Loucy (cell line): ENCODE measurements at regions not wholly inside any gene's neighbourhood (a gene's known extent, or its start where the extent isn't known, plus 50 kb on each side); places are given as distances from the start of the nearest gene placed in this dataset.

Experiments
- H2AFZ ChIP-seq: fragments of 200-600 bp; sonication (generic); 2 replicates; pipeline ENCODE4 v1.6.0; 2016; ENCODE audit warnings: antibody characterized with exemption, mild to moderate bottlenecking, low read length, moderate library complexity
- H3F3A ChIP-seq: fragments of 200-600 bp; 2 replicates; pipeline ENCODE4 v1.6.0; 2016; ENCODE audit warnings: antibody characterized with exemption, low read depth, mild to moderate bottlenecking
- H3K27me3 ChIP-seq: fragments of 200-600 bp; sonication (generic); 2 replicates; pipeline ENCODE4 v1.6.1; 2014; ENCODE audit warnings: low read length, mild to moderate bottlenecking; ENCODE audit not compliant: insufficient read depth, poor library complexity, severe bottlenecking
- H3K36me3 ChIP-seq: fragments of 200-600 bp; sonication (generic); 2 replicates; pipeline ENCODE4 v1.6.1; 2016; ENCODE audit warnings: low read length; ENCODE audit not compliant: insufficient read depth
- H3K4me1 ChIP-seq: fragments of 200-600 bp; sonication (generic); 2 replicates; pipeline ENCODE4 v1.5.1; 2014; ENCODE audit warnings: low read length, mild to moderate bottlenecking; ENCODE audit not compliant: insufficient read depth, poor library complexity, severe bottlenecking
- H3K4me2 ChIP-seq: fragments of 200-600 bp; sonication (generic); 2 replicates; pipeline ENCODE4 v1.6.0; 2014; ENCODE audit warnings: antibody characterized with exemption, low read length, low read depth, mild to moderate bottlenecking; ENCODE audit not compliant: poor library complexity, severe bottlenecking
- H3K4me3 ChIP-seq: fragments of 200-600 bp; sonication (generic); 2 replicates; pipeline ENCODE4 v1.5.1; 2014; ENCODE audit warnings: low read length, mild to moderate bottlenecking, mixed read lengths; ENCODE audit not compliant: poor library complexity, severe bottlenecking
- H3K79me2 ChIP-seq: fragments of 200-600 bp; sonication (generic); 2 replicates; pipeline ENCODE4 v1.6.1; 2014; ENCODE audit warnings: low read length; ENCODE audit not compliant: insufficient read depth
- H3K9ac ChIP-seq: fragments of 200-600 bp; sonication (generic); 2 replicates; pipeline ENCODE4 v1.6.0; 2014; ENCODE audit warnings: mild to moderate bottlenecking, low read depth, low read length, moderate library complexity; ENCODE audit not compliant: poor library complexity, severe bottlenecking
- H3K9me2 ChIP-seq: fragments of 200-600 bp; sonication (generic); replicated peaks from 2 replicates; pipeline ENCODE4 v1.6.1; 2016; ENCODE audit warnings: low read depth, low read length, mixed read lengths
- H3K9me3 ChIP-seq: fragments of 200-600 bp; sonication (generic); 2 replicates; pipeline ENCODE4 v1.6.1; 2014; ENCODE audit warnings: mild to moderate bottlenecking, antibody characterized with exemption, low read length, low read depth; ENCODE audit not compliant: insufficient read depth
- H4K20me1 ChIP-seq: fragments of 200-600 bp; sonication (generic); 2 replicates; pipeline ENCODE4 v1.6.0; 2014; ENCODE audit warnings: antibody characterized with exemption, low read length, mild to moderate bottlenecking; ENCODE audit not compliant: insufficient read depth, poor library complexity, severe bottlenecking
- EZH2phosphoT487 ChIP-seq: fragments of 200-600 bp; IDR thresholded peaks from 2 replicates; pipeline ENCODE4 v1.6.1; 2018; ENCODE audit warnings: antibody characterized with exemption, mild to moderate bottlenecking, moderate library complexity, borderline replicate concordance
- TF ChIP-seq, protein P1 (sequence below): fragments of 200-600 bp; sonication (generic); conservative IDR thresholded peaks from 2 replicates; pipeline ENCODE4 v1.5.1; 2014; ENCODE audit warnings: mild to moderate bottlenecking, antibody characterized with exemption, low read length

DNA sequence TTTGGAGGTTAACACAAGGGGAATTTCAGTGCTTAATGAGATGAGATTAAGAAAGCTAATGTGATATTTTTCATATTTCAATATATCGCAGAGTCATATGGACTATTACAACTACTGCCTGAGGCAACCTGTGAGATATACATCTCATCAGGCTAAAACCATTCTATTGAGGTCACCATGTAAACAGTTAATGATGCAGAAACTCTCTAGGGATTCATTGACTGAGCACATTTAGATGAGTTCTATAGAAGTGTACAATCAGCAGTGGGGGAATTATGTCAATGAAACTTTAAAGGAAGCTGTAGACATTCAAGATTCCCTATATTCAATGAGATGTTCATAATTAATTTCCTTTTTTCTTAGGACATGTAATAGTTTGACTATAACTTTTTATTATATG is 687.4 kb upstream of the SYT4 start:
- Histone ChIP-seq H2AFZ (no peak overlapping the region), H3K4me2 (no peak overlapping the region), H3K9ac (no peak overlapping the region), H3F3A (no peaks in the 10 kb centered on the region), H3K4me1 (no peaks in the 10 kb centered on the region), H3K4me3 (no peak overlapping the region), H3K9me2 (no peaks in the 10 kb centered on the region), H3K27me3 (no peaks in the 10 kb centered on the region), H3K9me3 (no peaks in the 10 kb centered on the region), H3K36me3 (no peaks in the 10 kb centered on the region), H3K79me2 (no peaks in the 10 kb centered on the region), H4K20me1 (no peaks in the 10 kb centered on the region)
- TF ChIP-seq, protein P1, sequence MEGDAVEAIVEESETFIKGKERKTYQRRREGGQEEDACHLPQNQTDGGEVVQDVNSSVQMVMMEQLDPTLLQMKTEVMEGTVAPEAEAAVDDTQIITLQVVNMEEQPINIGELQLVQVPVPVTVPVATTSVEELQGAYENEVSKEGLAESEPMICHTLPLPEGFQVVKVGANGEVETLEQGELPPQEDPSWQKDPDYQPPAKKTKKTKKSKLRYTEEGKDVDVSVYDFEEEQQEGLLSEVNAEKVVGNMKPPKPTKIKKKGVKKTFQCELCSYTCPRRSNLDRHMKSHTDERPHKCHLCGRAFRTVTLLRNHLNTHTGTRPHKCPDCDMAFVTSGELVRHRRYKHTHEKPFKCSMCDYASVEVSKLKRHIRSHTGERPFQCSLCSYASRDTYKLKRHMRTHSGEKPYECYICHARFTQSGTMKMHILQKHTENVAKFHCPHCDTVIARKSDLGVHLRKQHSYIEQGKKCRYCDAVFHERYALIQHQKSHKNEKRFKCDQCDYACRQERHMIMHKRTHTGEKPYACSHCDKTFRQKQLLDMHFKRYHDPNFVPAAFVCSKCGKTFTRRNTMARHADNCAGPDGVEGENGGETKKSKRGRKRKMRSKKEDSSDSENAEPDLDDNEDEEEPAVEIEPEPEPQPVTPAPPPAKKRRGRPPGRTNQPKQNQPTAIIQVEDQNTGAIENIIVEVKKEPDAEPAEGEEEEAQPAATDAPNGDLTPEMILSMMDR, result no peak
- no peak for TF ChIP-seq EZH2phosphoT487

DNA sequence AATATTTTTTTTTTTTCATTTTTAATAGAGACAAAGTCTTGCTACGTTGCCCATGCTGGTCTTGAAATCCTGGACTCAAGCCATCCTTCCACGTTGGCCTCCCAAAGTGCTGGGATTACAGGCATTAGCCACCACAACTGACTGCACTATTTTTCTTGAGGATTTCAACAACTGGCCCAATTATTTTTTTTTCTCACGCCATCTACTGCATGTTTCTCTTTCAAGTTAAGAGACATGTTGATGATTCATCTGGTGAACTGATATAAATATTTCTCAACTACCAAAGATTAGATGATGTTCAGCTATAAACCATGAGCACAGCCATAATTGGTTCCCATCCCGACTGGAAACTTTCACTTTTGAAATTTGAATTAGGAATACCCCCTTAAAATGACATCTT is 688.4 kb upstream of the SYT4 start:
- no peaks in the 10 kb centered on the region for H3K79me2 ChIP-seq
- H3K9ac ChIP-seq, result no peak overlapping the region
- H2AFZ ChIP-seq, result no peak overlapping the region
- H3K4me1 ChIP-seq, result no peaks in the 10 kb centered on the region
- no peaks in the 10 kb centered on the region for H3K36me3 ChIP-seq
- H3K9me2 ChIP-seq, result no peaks in the 10 kb centered on the region
- no peaks in the 10 kb centered on the region for H3K9me3 ChIP-seq
- H3K4me3 ChIP-seq, result no peak overlapping the region
- TF ChIP-seq, protein P1, result no peak
- no peak for TF ChIP-seq EZH2phosphoT487
- no peaks in the 10 kb centered on the region for H3K27me3 ChIP-seq
- no peaks in the 10 kb centered on the region for H4K20me1 ChIP-seq
- no peaks in the 10 kb centered on the region for H3F3A ChIP-seq
- no peak overlapping the region for H3K4me2 ChIP-seq

DNA sequence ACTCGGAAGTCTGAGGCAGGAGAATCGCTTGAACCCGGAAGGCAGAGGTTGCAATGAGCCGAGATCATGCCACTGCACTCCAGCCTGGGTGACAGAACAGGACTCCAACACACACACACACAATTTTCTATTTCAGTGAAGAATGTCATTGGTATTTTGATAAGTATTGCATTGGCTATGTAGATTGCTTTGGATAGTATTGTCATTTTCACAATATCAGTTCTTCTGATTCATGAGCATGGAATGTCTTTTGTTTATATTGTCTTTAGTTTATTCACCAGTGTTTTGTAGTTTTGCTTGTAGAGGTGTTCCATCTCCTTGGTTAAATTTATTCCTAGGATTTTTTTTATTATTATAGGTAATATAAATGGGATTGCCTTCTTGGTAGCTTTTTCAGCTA is 693.4 kb upstream of the SYT4 start:
- no peaks in the 10 kb centered on the region for H3F3A ChIP-seq
- no peak for TF ChIP-seq EZH2phosphoT487
- TF ChIP-seq, protein P1, result no peak
- no peak overlapping the region for H3K9ac ChIP-seq
- H2AFZ ChIP-seq, result no peak overlapping the region
- H3K9me2 ChIP-seq, result no peaks in the 10 kb centered on the region
- H3K27me3 ChIP-seq, result no peaks in the 10 kb centered on the region
- H3K9me3 ChIP-seq, result no peaks in the 10 kb centered on the region
- H3K4me2 ChIP-seq, result no peak overlapping the region
- H3K36me3 ChIP-seq, result no peaks in the 10 kb centered on the region
- no peaks in the 10 kb centered on the region for H3K79me2 ChIP-seq
- no peaks in the 10 kb centered on the region for H4K20me1 ChIP-seq
- no peaks in the 10 kb centered on the region for H3K4me1 ChIP-seq
- H3K4me3 ChIP-seq, result no peak overlapping the region
